Activated T-helper 1 cell treated with anti-CD3 and anti-CD28 coated beads, Interleukin-12 subunit alpha, Interleukin-12 subunit beta, Interleukin-2, Interleukin-4 antibody, amounts not matched to agents 30 ng/mL and 10 ng/mL and 1 ng/mL, durations not matched to agents 14 hours and 24 hours and 36 hours (primary cell): ENCODE measurements at regions not wholly inside any gene's neighbourhood (a gene's known extent, or its start where the extent isn't known, plus 50 kb on each side); places are given as distances from the start of the nearest gene placed in this dataset.
"Not testable (repeated sequence)": the region's sequence is repeated elsewhere in the genome, so short reads cannot be mapped to it uniquely, and the experiment has no call there.

Experiments used
- DNase-seq: peaks from one replicate; pipeline ENCODE4 v3.0.0; 2021; ENCODE audit warnings: low spot score
- H3K27ac Mint-ChIP-seq: one replicate; pipeline ENCODE4 v1.8.0; 2021; ENCODE audit warnings: mild to moderate bottlenecking, mixed read lengths
- H3K27me3 Mint-ChIP-seq: one replicate; pipeline ENCODE4 v1.8.0; 2022; ENCODE audit warnings: mild to moderate bottlenecking, moderate library complexity, mixed read lengths; ENCODE audit not compliant: insufficient read depth
- H3K36me3 Mint-ChIP-seq: one replicate; pipeline ENCODE4 v1.8.0; 2021; ENCODE audit warnings: low read depth, mixed read lengths
- H3K4me1 Mint-ChIP-seq: one replicate; pipeline ENCODE4 v1.8.0; 2021; ENCODE audit warnings: low read depth, mixed read lengths
- H3K4me3 Mint-ChIP-seq: one replicate; pipeline ENCODE4 v1.8.0; 2021; ENCODE audit warnings: mild to moderate bottlenecking, moderate library complexity, mixed read lengths
- H3K9me3 Mint-ChIP-seq: one replicate; pipeline ENCODE4 v1.8.0; 2021; ENCODE audit warnings: mixed read lengths
- intact Hi-C: fragments of 100-400 bp; cut with micrococcal nuclease; formaldehyde crosslinking; loops from one replicate; pipeline ENCODE4 v1.15.1; 2024

DNA sequence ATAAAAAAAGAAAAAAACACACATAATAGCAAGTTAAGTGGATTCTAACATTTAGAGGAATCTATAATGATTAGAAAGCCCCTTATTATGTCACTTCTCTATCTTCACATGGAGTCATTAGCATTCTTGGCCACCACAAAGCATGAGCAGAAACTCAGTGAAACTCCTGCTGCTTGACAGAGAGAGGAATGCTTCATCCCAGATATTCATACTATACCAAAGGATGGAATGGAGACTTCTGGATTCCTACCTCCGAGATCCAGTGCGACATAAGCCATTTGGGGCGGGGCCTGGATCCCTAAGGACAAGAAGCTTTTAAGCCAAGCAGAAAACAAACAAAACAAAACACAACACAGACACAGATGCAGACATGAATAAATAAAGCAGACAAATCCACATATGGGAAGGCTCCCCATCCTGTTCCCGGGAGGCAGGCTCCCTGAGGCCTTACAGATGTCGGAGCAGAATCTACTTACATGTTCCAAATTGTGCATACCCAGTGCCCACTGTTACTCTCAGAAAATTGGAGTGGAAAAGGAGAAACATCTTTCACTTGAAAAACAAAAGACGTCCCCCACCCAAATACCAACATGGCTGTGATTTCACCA, 727.3 kb downstream of the MAFB start:
- no peaks in the 10 kb centered on the region for H3K4me1 Mint-ChIP-seq
- no peaks in the 10 kb centered on the region for H3K36me3 Mint-ChIP-seq
- no peak overlapping the region for H3K27ac Mint-ChIP-seq
- intact Hi-C loops = no loop called here
- no peaks in the 10 kb centered on the region for H3K9me3 Mint-ChIP-seq
- no peaks in the 10 kb centered on the region for H3K27me3 Mint-ChIP-seq
- no peak for DNase-seq
- no peak overlapping the region for H3K4me3 Mint-ChIP-seq

DNA sequence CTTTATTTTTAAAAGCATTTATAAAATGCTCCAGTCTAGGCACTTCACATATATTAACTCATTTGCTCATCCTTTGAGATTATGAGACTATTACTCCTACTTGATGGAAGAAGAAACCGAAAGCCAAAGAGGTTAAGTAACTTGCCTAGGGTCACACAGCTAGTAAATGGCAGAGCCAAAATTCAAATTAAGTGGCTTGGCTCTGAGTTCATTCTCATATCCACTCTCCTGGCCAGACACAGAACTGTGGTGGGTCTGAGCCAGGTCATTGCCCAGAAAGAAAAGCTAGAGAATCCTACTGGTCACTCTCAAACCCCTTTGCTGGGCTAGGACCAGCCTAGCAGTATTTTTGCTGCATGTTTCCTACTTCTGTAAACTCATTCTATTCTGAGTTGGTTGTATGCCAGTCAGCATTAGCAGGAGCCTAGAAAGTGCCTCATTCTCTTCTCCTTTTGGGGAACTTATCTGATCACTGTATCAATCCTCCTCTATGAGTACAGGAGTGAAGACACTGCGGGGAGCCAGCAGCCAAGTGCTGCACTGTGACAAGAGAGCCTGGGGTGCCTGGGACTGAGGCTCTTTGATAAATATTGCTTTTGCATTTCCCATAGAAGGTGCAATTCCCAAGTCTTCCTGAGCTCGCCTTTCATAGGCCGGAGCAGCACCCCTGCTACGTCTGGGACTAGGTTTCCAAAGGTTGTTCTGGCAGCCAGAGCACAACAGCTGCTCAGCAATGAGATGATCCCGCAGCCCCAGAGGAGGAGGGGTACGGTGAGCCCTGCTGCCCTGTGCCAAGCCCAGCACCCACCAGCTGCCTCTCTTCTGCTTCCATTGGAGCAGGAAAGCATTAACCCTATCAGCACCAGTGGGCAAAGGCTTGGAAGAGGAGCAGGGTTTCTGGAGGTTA, 728.3 kb downstream of the MAFB start:
- Mint-ChIP-seq H3K36me3 (no peaks in the 10 kb centered on the region), H3K9me3 (no peaks in the 10 kb centered on the region), H3K27ac (no peak overlapping the region), H3K27me3 (no peaks in the 10 kb centered on the region), H3K4me1 (no peaks in the 10 kb centered on the region), H3K4me3 (no peak overlapping the region)
- intact Hi-C loops = no loop called here
- no peak for DNase-seq

DNA sequence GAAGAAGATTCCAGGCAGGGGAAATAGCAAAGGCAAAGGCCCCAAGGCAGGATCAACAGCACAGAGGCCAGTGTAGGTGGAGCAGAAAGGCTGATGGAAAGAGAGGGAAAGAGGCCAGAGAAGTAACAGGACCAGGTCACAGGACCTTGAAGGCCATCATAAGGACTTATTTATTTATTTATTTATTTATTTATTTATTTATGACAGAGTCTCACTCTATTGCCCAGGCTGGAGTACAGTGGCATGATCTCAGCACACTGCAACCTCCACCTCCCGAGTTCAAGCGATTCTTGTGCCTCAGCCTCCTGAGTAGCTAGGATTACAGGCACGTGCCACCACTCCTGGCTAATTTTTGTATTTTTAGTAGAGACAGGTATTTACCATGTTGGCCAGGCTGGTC, 731.1 kb downstream of the MAFB start:
- not testable (repeated sequence) for H3K4me3 Mint-ChIP-seq

GRCh38 chr20:39954621-39955020, 734.4 kb downstream of the MAFB start:
- Mint-ChIP-seq H3K4me3 (no peak overlapping the region), H3K27me3 (no peaks in the 10 kb centered on the region), H3K4me1 (no peaks in the 10 kb centered on the region), H3K36me3 (no peaks in the 10 kb centered on the region), H3K9me3 (no peaks in the 10 kb centered on the region), H3K27ac (no peak overlapping the region)
- no peak for DNase-seq
- intact Hi-C loops = no loop called here

More for the DNA sequence above, 731.1 kb downstream of the MAFB start:
- intact Hi-C loops, DNase-seq, H3K36me3 Mint-ChIP-seq, H3K9me3 Mint-ChIP-seq, H3K4me1 Mint-ChIP-seq, H3K27ac Mint-ChIP-seq, H3K27me3 Mint-ChIP-seq: not testable (repeated sequence)

GRCh38 chr20:39946931-39947330, 742.1 kb downstream of the MAFB start:
- intact Hi-C loops = no loop called here
- H3K27me3 Mint-ChIP-seq = no peaks in the 10 kb centered on the region
- no peak for DNase-seq
- no peaks in the 10 kb centered on the region for H3K9me3 Mint-ChIP-seq
- no peak overlapping the region for H3K4me3 Mint-ChIP-seq
- H3K4me1 Mint-ChIP-seq = no peaks in the 10 kb centered on the region
- no peak overlapping the region for H3K27ac Mint-ChIP-seq
- H3K36me3 Mint-ChIP-seq = no peaks in the 10 kb centered on the region

- Mint-ChIP-seq H3K36me3 (no peaks in the 10 kb centered on the region), H3K27ac (no peak overlapping the region), H3K4me1 (no peaks in the 10 kb centered on the region), H3K4me3 (no peak overlapping the region), H3K9me3 (no peaks in the 10 kb centered on the region), H3K27me3 (no peaks in the 10 kb centered on the region)
- DNase-seq = no peak
- intact Hi-C loops = no loop called here
Measured at GRCh38 chr20:39946053-39946810, 742.8 kb downstream of the MAFB start.

- Mint-ChIP-seq H3K9me3 (no peaks in the 10 kb centered on the region), H3K27me3 (no peaks in the 10 kb centered on the region), H3K4me3 (no peak overlapping the region), H3K4me1 (no peaks in the 10 kb centered on the region), H3K36me3 (no peaks in the 10 kb centered on the region), H3K27ac (no peak overlapping the region)
- DNase-seq = no peak
- intact Hi-C loops = no loop called here
Measured at GRCh38 chr20:39944861-39945260, 744.2 kb downstream of the MAFB start.

DNA sequence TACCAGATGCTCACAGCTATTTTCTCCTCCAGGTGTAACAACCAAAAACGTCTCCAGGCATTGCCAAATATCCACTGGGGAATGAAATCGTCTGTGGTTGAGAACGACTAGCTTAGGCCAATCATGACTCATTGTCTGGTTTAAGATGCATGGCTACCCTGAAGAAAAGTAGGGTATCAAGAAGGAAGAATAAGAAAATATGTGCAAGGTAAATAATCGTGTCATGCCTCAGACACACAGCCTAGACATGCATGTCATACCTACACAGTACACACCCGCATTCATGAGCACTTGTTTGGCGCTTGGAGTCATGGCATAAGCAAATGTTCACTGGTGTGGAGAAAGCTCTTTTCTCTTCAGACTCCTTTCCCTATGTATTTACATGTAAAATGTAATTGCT, 745.7 kb downstream of the MAFB start:
- H3K4me1 Mint-ChIP-seq = no peaks in the 10 kb centered on the region
- no peaks in the 10 kb centered on the region for H3K9me3 Mint-ChIP-seq
- no peaks in the 10 kb centered on the region for H3K36me3 Mint-ChIP-seq
- no peak overlapping the region for H3K4me3 Mint-ChIP-seq
- no peak for DNase-seq
- H3K27me3 Mint-ChIP-seq = no peaks in the 10 kb centered on the region
- intact Hi-C loops = no loop called here
- no peak overlapping the region for H3K27ac Mint-ChIP-seq

GRCh38 chr20:39941245-39941644, 747.8 kb downstream of the MAFB start:
- Mint-ChIP-seq H3K36me3 (no peaks in the 10 kb centered on the region), H3K27me3 (no peaks in the 10 kb centered on the region), H3K27ac (no peak overlapping the region), H3K4me1 (no peaks in the 10 kb centered on the region), H3K9me3 (no peaks in the 10 kb centered on the region), H3K4me3 (no peak overlapping the region)
- intact Hi-C loops = no loop called here
- DNase-seq = no peak

GRCh38 chr20:39939241-39939865, 749.7 kb downstream of the MAFB start:
- H3K4me1 Mint-ChIP-seq = no peaks in the 10 kb centered on the region
- no peaks in the 10 kb centered on the region for H3K27me3 Mint-ChIP-seq
- no peaks in the 10 kb centered on the region for H3K36me3 Mint-ChIP-seq
- H3K4me3 Mint-ChIP-seq = no peak overlapping the region
- DNase-seq = no peak
- H3K9me3 Mint-ChIP-seq = no peaks in the 10 kb centered on the region
- intact Hi-C loops = no loop called here
- H3K27ac Mint-ChIP-seq = no peak overlapping the region

- no peaks in the 10 kb centered on the region for H3K27me3 Mint-ChIP-seq
- no peak overlapping the region for H3K27ac Mint-ChIP-seq
- no peaks in the 10 kb centered on the region for H3K4me1 Mint-ChIP-seq
- no peaks in the 10 kb centered on the region for H3K9me3 Mint-ChIP-seq
- H3K36me3 Mint-ChIP-seq = no peaks in the 10 kb centered on the region
- DNase-seq = no peak
- H3K4me3 Mint-ChIP-seq = no peak overlapping the region
- intact Hi-C loops = no loop called here
Measured at GRCh38 chr20:39936401-39936800, 752.6 kb downstream of the MAFB start.

- H3K27me3 Mint-ChIP-seq = no peaks in the 10 kb centered on the region
- intact Hi-C loops = no loop called here
- no peak for DNase-seq
- no peaks in the 10 kb centered on the region for H3K9me3 Mint-ChIP-seq
- no peak overlapping the region for H3K4me3 Mint-ChIP-seq
- no peak overlapping the region for H3K27ac Mint-ChIP-seq
- no peaks in the 10 kb centered on the region for H3K4me1 Mint-ChIP-seq
- no peaks in the 10 kb centered on the region for H3K36me3 Mint-ChIP-seq
Measured at GRCh38 chr20:39935901-39936300, 753.1 kb downstream of the MAFB start.
